Ishikawa (cell line): ENCODE measurements at regions not wholly inside any gene's neighbourhood (a gene's known extent, or its start where the extent isn't known, plus 50 kb on each side); places are given as distances from the start of the nearest gene placed in this dataset.

Experiments used
- CEBPB ChIP-seq: IDR thresholded peaks from 2 replicates; pipeline ENCODE4 v1.6.1; 2012
- CREB1 ChIP-seq: IDR thresholded peaks from 2 replicates; pipeline ENCODE4 v1.6.1; 2012; ENCODE audit warnings: low read depth
- EGR1 ChIP-seq: IDR thresholded peaks from 2 replicates; pipeline ENCODE4 v1.6.1; 2012
- EP300 ChIP-seq: IDR thresholded peaks from 2 replicates; pipeline ENCODE4 v1.6.1; 2012; ENCODE audit warnings: borderline replicate concordance
- FOXM1 ChIP-seq: IDR thresholded peaks from 2 replicates; pipeline ENCODE4 v1.6.1; 2012; ENCODE audit warnings: low read depth, borderline replicate concordance
- NFIC ChIP-seq: IDR thresholded peaks from 2 replicates; pipeline ENCODE4 v1.6.1; 2012
- RAD21 ChIP-seq: IDR thresholded peaks from 2 replicates; pipeline ENCODE4 v1.6.1; 2012; ENCODE audit warnings: low read depth
- TAF1 ChIP-seq: IDR thresholded peaks from 2 replicates; pipeline ENCODE4 v1.6.1; 2012; ENCODE audit warnings: low read depth, mild to moderate bottlenecking
- TCF12 ChIP-seq: IDR thresholded peaks from 2 replicates; pipeline ENCODE4 v1.6.1; 2012; ENCODE audit warnings: low read depth
- TEAD4 ChIP-seq: IDR thresholded peaks from 2 replicates; pipeline ENCODE4 v1.6.1; 2012
- USF1 ChIP-seq: IDR thresholded peaks from 2 replicates; pipeline ENCODE4 v1.6.1; 2012
- YY1 ChIP-seq: IDR thresholded peaks from 2 replicates; pipeline ENCODE4 v1.6.1; 2012; ENCODE audit warnings: low read depth
- ZBTB7A ChIP-seq: IDR thresholded peaks from 2 replicates; pipeline ENCODE4 v1.6.1; 2012; ENCODE audit warnings: low read depth
- TF ChIP-seq, protein P1 (sequence below): IDR thresholded peaks from 2 replicates; pipeline ENCODE4 v1.6.1; 2012
- TF ChIP-seq, protein P2 (sequence below): IDR thresholded peaks from 2 replicates; pipeline ENCODE4 v1.6.1; 2012; ENCODE audit warnings: low read depth, mild to moderate bottlenecking

- TF ChIP-seq CREB1 (no peak), FOXM1 (no peak), EGR1 (no peak), USF1 (no peak), CEBPB (no peak), TCF12 (no peak), EP300 (no peak), YY1 (no peak), RAD21 (no peak)
Measured at GRCh38 chr1:29916656-29917369, 680.5 kb downstream of the PTPRU start.

DNA sequence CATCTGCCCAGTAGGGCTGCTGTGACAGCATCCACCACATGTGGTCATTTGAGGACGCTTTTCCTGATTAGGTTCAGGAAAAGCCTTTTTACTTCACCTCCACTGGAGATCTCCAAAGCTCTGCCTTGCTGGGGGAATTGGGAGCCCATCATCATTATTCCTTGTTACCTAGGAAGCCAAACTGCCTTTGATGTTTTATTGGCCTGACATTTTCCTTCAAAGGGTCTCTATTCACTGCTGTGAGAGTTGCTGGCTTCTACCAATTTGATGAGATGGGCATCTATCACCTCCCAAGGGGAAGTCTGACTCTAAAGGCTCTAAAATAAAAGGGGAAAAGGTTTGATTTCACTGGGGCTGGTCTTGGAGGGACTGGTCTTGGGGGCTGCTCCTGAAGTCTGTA is 678.6 kb downstream of the PTPRU start:
- no peak for TF ChIP-seq EGR1

DNA sequence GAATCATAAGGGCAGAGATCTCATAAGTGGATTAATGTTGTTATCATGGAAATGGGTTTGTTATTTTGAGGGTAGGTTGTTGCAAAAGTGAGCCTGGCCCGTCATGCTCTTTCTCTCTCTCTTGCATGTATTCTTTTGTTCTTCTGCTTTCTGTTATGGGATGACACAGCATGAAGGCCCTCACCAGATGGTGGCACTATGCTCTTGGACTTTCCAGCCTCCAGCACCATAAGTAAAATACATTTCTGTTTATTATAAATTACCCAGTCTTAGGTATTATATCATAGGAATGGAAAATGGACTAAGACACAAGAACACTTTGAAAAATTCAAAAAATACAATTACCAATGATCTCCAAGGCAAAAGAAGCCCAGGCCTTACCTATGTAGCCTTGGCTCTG is 676.1 kb downstream of the PTPRU start:
- TF ChIP-seq EGR1, result no peak
- peak; percentile 35 for TF ChIP-seq RAD21

- TF ChIP-seq ZBTB7A (no peak), TEAD4 (no peak), TAF1 (no peak), YY1 (no peak), TCF12 (no peak)
Measured at GRCh38 chr1:29909962-29910361, 673.6 kb downstream of the PTPRU start.

- TF ChIP-seq, protein P1, sequence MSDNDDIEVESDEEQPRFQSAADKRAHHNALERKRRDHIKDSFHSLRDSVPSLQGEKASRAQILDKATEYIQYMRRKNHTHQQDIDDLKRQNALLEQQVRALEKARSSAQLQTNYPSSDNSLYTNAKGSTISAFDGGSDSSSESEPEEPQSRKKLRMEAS, result no peak
- TF ChIP-seq EP300 (no peak), ZBTB7A (no peak), TCF12 (no peak), CEBPB (no peak), YY1 (no peak), CREB1 (no peak), NFIC (no peak), RAD21 (no peak), TEAD4 (no peak), EGR1 (no peak), TAF1 (no peak), USF1 (no peak), FOXM1 (no peak)
- TF ChIP-seq, protein P2, sequence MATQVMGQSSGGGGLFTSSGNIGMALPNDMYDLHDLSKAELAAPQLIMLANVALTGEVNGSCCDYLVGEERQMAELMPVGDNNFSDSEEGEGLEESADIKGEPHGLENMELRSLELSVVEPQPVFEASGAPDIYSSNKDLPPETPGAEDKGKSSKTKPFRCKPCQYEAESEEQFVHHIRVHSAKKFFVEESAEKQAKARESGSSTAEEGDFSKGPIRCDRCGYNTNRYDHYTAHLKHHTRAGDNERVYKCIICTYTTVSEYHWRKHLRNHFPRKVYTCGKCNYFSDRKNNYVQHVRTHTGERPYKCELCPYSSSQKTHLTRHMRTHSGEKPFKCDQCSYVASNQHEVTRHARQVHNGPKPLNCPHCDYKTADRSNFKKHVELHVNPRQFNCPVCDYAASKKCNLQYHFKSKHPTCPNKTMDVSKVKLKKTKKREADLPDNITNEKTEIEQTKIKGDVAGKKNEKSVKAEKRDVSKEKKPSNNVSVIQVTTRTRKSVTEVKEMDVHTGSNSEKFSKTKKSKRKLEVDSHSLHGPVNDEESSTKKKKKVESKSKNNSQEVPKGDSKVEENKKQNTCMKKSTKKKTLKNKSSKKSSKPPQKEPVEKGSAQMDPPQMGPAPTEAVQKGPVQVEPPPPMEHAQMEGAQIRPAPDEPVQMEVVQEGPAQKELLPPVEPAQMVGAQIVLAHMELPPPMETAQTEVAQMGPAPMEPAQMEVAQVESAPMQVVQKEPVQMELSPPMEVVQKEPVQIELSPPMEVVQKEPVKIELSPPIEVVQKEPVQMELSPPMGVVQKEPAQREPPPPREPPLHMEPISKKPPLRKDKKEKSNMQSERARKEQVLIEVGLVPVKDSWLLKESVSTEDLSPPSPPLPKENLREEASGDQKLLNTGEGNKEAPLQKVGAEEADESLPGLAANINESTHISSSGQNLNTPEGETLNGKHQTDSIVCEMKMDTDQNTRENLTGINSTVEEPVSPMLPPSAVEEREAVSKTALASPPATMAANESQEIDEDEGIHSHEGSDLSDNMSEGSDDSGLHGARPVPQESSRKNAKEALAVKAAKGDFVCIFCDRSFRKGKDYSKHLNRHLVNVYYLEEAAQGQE, result no peak
Measured at GRCh38 chr1:29907596-29907995, 671.3 kb downstream of the PTPRU start.

GRCh38 chr1:29906927-29907326 is 670.6 kb downstream of the PTPRU start:
- TF ChIP-seq USF1, result no peak
- no peak for TF ChIP-seq YY1
- no peak for TF ChIP-seq FOXM1

- TF ChIP-seq RAD21 (no peak), USF1 (no peak), EGR1 (no peak), FOXM1 (no peak), YY1 (no peak), TCF12 (no peak), CEBPB (no peak), TEAD4 (no peak), ZBTB7A (no peak), CREB1 (no peak), NFIC (no peak), EP300 (no peak), TAF1 (no peak)
- TF ChIP-seq, protein P1, result no peak
- TF ChIP-seq, protein P2, result no peak
Measured at GRCh38 chr1:29903548-29904166, 667.3 kb downstream of the PTPRU start.
